NAMALWA (cell line): ENCODE measurements at regions not wholly inside any gene's neighbourhood (a gene's known extent, or its start where the extent isn't known, plus 50 kb on each side); places are given as distances from the start of the nearest gene placed in this dataset.

Experiments
- DNase-seq: peaks from one replicate; pipeline ENCODE4 v3.0.0-alpha.2; 2015; ENCODE audit warnings: low spot score

- DNase-seq, result no peak
These were observed 401.0 kb upstream of the ADAMTSL1 start for GRCh38 chr9:18073002-18073401.

GRCh38 chr9:18074041-18074440, 399.9 kb upstream of the ADAMTSL1 start:
- DNase-seq, result no peak

- DNase-seq, result no peak
These were observed 398.6 kb upstream of the ADAMTSL1 start for GRCh38 chr9:18075253-18075952.

GRCh38 chr9:18077941-18078678, 395.8 kb upstream of the ADAMTSL1 start:
- DNase-seq, result no peak

- DNase-seq, result no peak
These were observed 381.8 kb upstream of the ADAMTSL1 start for GRCh38 chr9:18092138-18092537.

GRCh38 chr9:18106006-18106560, 367.9 kb upstream of the ADAMTSL1 start:
- DNase-seq, result no peak

- DNase-seq, result no peak
These were observed 364.3 kb upstream of the ADAMTSL1 start for GRCh38 chr9:18109675-18110074.

- no peak for DNase-seq
These were observed 362.8 kb upstream of the ADAMTSL1 start for GRCh38 chr9:18111146-18111545.

GRCh38 chr9:18114559-18115475, 359.1 kb upstream of the ADAMTSL1 start:
- DNase-seq, result no peak

GRCh38 chr9:18118268-18118667, 355.7 kb upstream of the ADAMTSL1 start:
- DNase-seq, result no peak

- DNase-seq, result no peak
These were observed 351.8 kb upstream of the ADAMTSL1 start for GRCh38 chr9:18122171-18122570.

GRCh38 chr9:18124760-18125159, 349.2 kb upstream of the ADAMTSL1 start:
- no peak for DNase-seq

GRCh38 chr9:18126831-18127498, 347.0 kb upstream of the ADAMTSL1 start:
- DNase-seq, result no peak

GRCh38 chr9:18127499-18127875, 346.5 kb upstream of the ADAMTSL1 start:
- no peak for DNase-seq

GRCh38 chr9:18129809-18130334, 344.1 kb upstream of the ADAMTSL1 start:
- DNase-seq, result no peak

- no peak for DNase-seq
These were observed 337.5 kb upstream of the ADAMTSL1 start for GRCh38 chr9:18136354-18136994.

- DNase-seq, result no peak
These were observed 336.1 kb upstream of the ADAMTSL1 start for GRCh38 chr9:18137815-18138214.

- DNase-seq, result no peak
These were observed 335.3 kb upstream of the ADAMTSL1 start for GRCh38 chr9:18138656-18139055.

GRCh38 chr9:18141681-18142080, 332.3 kb upstream of the ADAMTSL1 start:
- DNase-seq, result no peak

- DNase-seq, result no peak
These were observed 330.7 kb upstream of the ADAMTSL1 start for GRCh38 chr9:18143073-18143745.
